ENCODE measurements at regions not wholly inside any gene's neighbourhood (a gene's known extent, or its start where the extent isn't known, plus 50 kb on each side); places are given as distances from the start of the nearest gene placed in this dataset.
A peak's percentile ranks its signal among the peaks of the same experiment; 100 is the strongest.
"Not testable (repeated sequence)": the region's sequence is repeated elsewhere in the genome, so short reads cannot be mapped to it uniquely, and the experiment has no call there.

DNA sequence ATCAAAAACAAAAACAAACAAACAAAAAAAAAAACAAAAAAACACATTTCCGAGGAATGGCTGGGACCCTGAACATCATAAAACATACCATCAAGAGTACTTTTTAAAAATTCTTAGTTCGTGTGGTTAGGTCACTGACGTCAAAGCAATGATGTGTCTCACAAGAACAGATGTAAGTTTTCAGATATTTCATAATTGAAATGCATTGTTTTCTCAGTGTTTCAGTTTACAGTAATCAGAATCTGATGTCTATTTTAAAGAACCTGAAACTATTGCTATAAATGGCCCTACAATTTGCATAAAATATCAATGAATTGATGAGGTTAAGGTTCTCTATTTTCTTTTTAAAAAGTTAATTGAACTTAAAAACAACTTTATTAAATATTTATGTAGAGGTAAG lies 103.7 kb upstream of the HGF start:
- no peak overlapping the region for H3K4me3 ChIP-seq (ENCODE audit: low read depth, low read length)
- TF ChIP-seq, protein P1, sequence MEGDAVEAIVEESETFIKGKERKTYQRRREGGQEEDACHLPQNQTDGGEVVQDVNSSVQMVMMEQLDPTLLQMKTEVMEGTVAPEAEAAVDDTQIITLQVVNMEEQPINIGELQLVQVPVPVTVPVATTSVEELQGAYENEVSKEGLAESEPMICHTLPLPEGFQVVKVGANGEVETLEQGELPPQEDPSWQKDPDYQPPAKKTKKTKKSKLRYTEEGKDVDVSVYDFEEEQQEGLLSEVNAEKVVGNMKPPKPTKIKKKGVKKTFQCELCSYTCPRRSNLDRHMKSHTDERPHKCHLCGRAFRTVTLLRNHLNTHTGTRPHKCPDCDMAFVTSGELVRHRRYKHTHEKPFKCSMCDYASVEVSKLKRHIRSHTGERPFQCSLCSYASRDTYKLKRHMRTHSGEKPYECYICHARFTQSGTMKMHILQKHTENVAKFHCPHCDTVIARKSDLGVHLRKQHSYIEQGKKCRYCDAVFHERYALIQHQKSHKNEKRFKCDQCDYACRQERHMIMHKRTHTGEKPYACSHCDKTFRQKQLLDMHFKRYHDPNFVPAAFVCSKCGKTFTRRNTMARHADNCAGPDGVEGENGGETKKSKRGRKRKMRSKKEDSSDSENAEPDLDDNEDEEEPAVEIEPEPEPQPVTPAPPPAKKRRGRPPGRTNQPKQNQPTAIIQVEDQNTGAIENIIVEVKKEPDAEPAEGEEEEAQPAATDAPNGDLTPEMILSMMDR (IDR thresholded peaks at IDR 0.05; ENCODE audit: insufficient read depth, low read depth, low read length, missing control alignments): no peak

GRCh38 chr7:81871606-81872265 lies 101.9 kb upstream of the HGF start:
- DNase-seq (ENCODE audit: low read depth): no peak
- peak overlapping the region; percentile 14; the same call in 1 of the 2 replicates for H3K4me3 ChIP-seq (ENCODE audit: low read depth, low read length)
- TF ChIP-seq, protein P1 (IDR thresholded peaks at IDR 0.05; ENCODE audit: insufficient read depth, low read depth, low read length, missing control alignments): no peak

More for the DNA sequence above, 103.7 kb upstream of the HGF start:
- DNase-seq (ENCODE audit: low read depth): peak; percentile 72

GRCh38 chr7:81870608-81871007 lies 100.8 kb upstream of the HGF start:
- H3K4me3 ChIP-seq (ENCODE audit: low read depth, low read length): no peak overlapping the region
- TF ChIP-seq, protein P1 (IDR thresholded peaks at IDR 0.05; ENCODE audit: insufficient read depth, low read depth, low read length, missing control alignments): no peak
- DNase-seq (ENCODE audit: low read depth): no peak

DNA sequence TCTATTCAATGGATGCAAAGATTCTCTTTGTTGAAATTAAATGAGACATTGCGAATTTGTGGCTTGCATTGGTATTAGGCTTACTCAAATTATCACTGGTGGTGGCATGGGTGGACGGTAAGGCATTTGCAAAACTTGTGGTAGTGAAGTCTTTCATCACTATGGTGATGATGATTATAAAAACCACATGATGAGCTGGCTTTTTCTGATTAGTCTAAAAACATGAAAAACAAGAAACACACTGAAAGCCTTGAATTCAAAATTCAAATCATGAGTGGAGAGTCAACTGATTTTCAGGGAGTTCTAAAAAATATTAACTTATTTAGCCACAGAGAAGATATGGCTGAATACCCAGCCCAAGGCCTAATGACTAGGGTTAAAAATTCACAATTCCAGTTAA lies 99.8 kb upstream of the HGF start:
- no peak overlapping the region for H3K4me3 ChIP-seq (ENCODE audit: low read depth, low read length)
- TF ChIP-seq, protein P1 (IDR thresholded peaks at IDR 0.05; ENCODE audit: insufficient read depth, low read depth, low read length, missing control alignments): no peak
- peak; percentile 26 for DNase-seq (ENCODE audit: low read depth)

- DNase-seq (ENCODE audit: low read depth): no peak
- H3K4me3 ChIP-seq (ENCODE audit: low read depth, low read length): no peak overlapping the region
- TF ChIP-seq, protein P1 (IDR thresholded peaks at IDR 0.05; ENCODE audit: insufficient read depth, low read depth, low read length, missing control alignments): no peak
Observed at GRCh38 chr7:81865754-81866153, 95.9 kb upstream of the HGF start.

DNA sequence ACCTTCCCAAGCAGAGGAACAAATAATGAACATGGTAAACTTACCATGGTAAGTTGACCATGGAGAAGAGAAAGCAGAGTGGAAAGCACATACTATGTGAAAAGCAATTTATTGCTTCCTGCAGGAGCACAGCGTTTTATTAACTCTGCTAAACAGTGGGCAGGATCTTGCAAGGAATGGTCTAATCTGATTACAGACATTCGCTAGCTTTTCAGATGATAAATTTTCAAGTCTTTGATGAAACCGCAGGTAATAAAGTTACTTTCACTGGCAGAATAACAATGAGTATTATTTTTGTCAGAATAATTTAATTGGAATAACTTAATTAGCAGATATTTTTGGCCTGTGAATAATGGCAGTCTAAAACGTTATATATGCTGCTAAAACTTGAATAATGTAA lies 89.6 kb upstream of the HGF start:
- TF ChIP-seq, protein P1 (IDR thresholded peaks at IDR 0.05; ENCODE audit: insufficient read depth, low read depth, low read length, missing control alignments): no peak
- no peak for DNase-seq (ENCODE audit: low read depth)
- no peak overlapping the region for H3K4me3 ChIP-seq (ENCODE audit: low read depth, low read length)

DNA sequence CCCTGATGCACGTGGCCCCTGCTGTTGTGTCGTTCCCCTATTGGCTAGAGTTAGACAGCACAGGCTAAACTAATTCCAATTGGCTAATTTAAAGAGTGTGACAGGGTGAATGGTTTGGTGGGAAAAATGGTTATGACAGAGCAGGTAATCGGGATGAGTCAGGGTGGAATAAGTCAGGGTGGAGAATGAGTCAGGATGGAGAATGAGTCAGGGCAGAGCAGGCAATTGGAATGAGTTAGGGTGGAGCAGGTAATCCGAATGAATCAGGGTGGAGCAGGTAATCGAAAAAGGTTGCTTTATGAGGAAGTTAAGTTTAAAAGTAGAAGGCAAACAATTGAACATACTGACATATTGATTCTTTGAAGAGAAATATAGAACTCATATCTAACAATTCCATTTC lies 89.0 kb upstream of the HGF start:
- DNase-seq (ENCODE audit: low read depth); H3K4me3 ChIP-seq (ENCODE audit: low read depth, low read length): not testable (repeated sequence)
